GM12875 (cell line): ENCODE measurements at regions not wholly inside any gene's neighbourhood (a gene's known extent, or its start where the extent isn't known, plus 50 kb on each side); places are given as distances from the start of the nearest gene placed in this dataset.

Experiments used
- H3K4me3 ChIP-seq: one replicate; pipeline ENCODE4 v1.5.1; 2011; ENCODE audit warnings: low read depth, low read length, control low read depth
- TF ChIP-seq, protein P1 (sequence below): IDR thresholded peaks from 2 replicates; pipeline ENCODE4 v1.5.1; 2011; ENCODE audit warnings: low read depth, mild to moderate bottlenecking, control low read depth, inconsistent platforms, low read length, moderate library complexity, borderline replicate concordance; ENCODE audit not compliant: insufficient read depth

DNA sequence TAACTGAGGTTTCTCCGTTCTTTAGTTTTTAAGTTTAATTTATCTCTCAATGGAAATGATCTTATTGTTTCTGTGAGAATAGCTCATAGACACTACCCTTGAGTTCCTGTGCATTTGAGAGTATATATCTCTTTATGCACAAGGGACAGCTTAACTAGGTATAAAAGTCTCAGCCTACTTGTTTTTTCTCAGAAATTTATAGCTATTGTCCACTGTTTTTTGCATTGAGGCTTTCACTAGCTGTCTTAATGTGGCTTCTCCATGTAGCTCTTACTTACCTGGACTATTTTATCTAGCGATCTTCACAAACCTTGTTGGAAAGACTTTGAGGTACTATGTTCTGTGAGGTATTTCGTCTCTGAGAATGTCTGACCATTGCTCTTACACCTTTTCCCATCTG, 153.9 kb upstream of the RTL1 start:
- TF ChIP-seq, protein P1, sequence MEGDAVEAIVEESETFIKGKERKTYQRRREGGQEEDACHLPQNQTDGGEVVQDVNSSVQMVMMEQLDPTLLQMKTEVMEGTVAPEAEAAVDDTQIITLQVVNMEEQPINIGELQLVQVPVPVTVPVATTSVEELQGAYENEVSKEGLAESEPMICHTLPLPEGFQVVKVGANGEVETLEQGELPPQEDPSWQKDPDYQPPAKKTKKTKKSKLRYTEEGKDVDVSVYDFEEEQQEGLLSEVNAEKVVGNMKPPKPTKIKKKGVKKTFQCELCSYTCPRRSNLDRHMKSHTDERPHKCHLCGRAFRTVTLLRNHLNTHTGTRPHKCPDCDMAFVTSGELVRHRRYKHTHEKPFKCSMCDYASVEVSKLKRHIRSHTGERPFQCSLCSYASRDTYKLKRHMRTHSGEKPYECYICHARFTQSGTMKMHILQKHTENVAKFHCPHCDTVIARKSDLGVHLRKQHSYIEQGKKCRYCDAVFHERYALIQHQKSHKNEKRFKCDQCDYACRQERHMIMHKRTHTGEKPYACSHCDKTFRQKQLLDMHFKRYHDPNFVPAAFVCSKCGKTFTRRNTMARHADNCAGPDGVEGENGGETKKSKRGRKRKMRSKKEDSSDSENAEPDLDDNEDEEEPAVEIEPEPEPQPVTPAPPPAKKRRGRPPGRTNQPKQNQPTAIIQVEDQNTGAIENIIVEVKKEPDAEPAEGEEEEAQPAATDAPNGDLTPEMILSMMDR = no peak
- H3K4me3 ChIP-seq = no peak overlapping the region

DNA sequence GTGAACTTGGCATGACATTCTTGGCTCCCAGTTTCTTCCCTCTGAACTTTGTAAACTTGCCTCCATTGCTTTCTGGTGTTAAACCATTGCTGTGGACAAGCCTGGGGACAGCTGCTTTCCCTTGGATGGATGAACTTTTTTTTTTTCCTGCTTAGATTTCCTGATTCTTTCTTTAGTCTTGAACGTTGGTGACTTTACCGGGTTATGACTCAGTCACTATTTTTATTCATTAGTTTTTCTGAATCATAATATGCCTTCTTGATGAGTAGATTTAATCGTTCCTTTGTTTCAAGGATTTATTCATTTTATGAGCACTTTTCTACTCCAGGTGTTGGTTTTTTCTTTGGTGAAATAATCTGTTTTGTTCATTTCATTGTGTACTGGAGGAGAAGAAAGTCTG, 155.0 kb upstream of the RTL1 start:
- TF ChIP-seq, protein P1 = no peak
- H3K4me3 ChIP-seq = no peak overlapping the region

DNA sequence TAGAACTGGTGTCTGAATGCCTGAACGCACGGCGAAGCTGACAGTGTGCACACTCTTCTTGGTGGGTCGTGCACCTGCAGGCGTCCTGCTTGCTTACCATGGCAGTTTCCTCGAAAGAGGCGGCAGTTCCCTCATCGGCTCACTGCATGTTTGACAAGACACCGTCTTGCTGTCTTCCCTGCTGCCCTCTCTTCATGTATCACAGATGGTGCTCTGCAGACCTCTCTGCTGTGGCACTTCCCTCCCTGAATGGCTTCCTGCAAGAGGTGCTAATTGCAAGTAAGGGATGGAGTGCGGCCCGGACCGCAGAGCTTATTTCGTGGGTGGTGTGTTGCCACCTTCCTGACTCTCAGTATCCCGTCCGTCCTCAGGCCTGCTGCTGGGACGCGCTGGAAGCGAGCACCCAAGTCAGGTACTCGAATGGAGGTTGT, 156.7 kb upstream of the RTL1 start:
- H3K4me3 ChIP-seq = no peak overlapping the region
- TF ChIP-seq, protein P1 = no peak

DNA sequence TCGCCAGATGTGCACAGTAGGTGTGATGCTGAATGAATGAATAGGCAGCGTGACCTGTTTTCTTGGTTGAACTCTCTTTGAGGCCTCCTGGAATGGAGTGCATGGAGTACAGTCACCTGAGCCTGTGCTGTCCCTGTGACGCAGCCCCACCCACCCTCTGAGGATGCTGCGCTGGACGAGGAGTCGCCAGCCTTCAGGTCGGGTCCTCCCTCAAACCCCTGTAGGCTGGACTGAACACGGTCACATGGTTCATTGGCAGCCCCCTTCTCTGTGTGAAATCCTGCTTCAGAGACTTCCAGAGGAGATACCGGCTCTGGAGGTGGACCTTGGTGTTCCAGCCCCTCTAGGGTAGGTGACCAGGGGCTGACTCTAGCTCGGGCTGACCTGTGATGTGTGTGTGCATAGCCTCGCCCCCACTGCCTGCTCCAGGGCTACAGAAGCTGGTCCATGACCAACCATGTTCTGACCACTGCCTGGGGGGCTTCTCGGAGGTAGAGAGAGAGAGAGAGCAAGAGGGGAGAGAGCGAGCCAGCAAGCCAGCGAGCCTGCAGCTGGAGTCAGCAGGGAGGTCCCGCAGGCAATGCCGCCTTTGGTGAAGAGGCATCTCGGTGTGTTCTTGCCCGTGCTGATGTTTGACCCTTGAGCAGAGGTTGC, 158.0 kb upstream of the RTL1 start:
- TF ChIP-seq, protein P1 = no peak
- no peak overlapping the region for H3K4me3 ChIP-seq

DNA sequence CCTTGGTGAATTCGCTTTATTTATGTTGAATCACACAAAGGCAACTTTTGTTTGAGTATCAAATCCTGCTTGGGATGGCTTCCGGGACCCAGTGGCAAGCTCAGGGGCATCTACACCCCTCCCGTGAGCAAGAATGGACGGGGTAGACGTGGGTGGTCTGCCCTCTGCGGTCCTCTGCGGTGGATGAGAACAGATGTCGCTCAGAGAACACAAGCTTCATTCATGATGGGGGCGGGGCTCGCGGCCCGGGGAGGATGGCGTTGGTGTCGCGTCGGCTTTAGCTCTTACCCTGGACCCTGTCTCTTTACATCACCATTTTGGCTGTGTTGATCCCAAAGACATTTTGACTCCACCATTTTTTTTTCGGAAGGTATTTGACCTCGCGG, 158.5 kb upstream of the RTL1 start:
- TF ChIP-seq, protein P1 = no peak
- no peak overlapping the region for H3K4me3 ChIP-seq

DNA sequence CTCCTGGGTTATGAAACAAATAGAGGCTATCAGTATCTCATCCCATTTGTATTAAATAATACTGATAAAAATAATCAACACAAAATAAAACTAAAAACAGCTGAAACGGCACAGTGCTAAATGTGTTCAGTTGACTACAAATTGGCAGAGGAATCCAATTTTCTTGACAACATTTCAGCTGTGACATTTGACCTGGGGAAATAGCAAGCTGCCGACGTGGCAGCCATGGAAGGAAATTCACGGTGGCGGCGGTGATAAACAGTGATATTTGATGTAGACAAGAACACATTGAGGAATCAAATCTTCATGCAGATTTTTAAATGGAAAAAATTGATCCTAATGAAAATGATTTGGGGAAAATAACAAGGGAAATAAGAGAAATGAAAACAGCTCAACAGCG, 159.1 kb upstream of the RTL1 start:
- no peak overlapping the region for H3K4me3 ChIP-seq
- TF ChIP-seq, protein P1 = no peak

DNA sequence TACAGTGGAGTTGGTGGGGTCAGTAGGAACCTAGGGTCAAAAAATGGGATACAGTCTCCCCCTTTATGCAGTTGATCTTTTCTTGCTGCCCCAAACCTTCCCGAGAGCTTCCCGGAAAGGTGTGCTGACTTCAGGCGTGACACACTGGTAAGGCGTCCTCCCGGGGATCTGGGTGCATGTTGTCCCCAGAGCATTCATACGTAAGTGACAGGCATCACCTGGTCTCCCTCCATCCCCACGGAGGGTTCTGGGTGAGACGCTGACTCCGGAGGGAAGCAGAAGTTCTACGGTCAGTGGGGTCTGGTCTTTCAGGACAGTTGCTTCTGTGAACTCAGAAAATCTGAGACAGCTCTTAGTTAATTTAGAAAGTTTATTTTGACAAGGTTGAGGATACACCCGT, 159.6 kb upstream of the RTL1 start:
- TF ChIP-seq, protein P1 = no peak
- H3K4me3 ChIP-seq = no peak overlapping the region
